ENCODE measurements at regions not wholly inside any gene's neighbourhood (a gene's known extent, or its start where the extent isn't known, plus 50 kb on each side); places are given as distances from the start of the nearest gene placed in this dataset.

- H3K9me3 Mint-ChIP-seq (ENCODE audit: unreplicated experiment), result no peaks in the 10 kb centered on the region
- no peaks in the 10 kb centered on the region for H3K27me3 Mint-ChIP-seq (ENCODE audit: low read depth, unreplicated experiment)
- Histone ChIP-seq H3K27ac (ENCODE audit: low read depth, low read length) (no peak overlapping the region), H3K36me3 (ENCODE audit: insufficient read depth, low read length) (no peaks in the 10 kb centered on the region), H3K4me2 (ENCODE audit: low read length) (no peak overlapping the region), H3K4me3 (ENCODE audit: insufficient read depth, low read depth, low read length) (no peak overlapping the region), H3K4me1 (ENCODE audit: insufficient read depth, low read length) (no peaks in the 10 kb centered on the region), H3K9me3 (ENCODE audit: insufficient read depth, low read depth, low read length) (peaks cover 4% of the 10 kb centered on the region), H3K9ac (ENCODE audit: low read length) (no peak overlapping the region), H3K79me2 (ENCODE audit: insufficient read depth, low read length) (no peaks in the 10 kb centered on the region), H4K20me1 (ENCODE audit: insufficient read depth, low read length) (no peaks in the 10 kb centered on the region), H3K27me3 (ENCODE audit: insufficient read depth, low read length) (no peaks in the 10 kb centered on the region), H2AFZ (ENCODE audit: low read depth, low read length) (no peak overlapping the region)
- no peak for TF ChIP-seq EZH2 (IDR thresholded peaks at IDR 0.05; ENCODE audit: insufficient read depth, low read length)
- TF ChIP-seq, protein P1, sequence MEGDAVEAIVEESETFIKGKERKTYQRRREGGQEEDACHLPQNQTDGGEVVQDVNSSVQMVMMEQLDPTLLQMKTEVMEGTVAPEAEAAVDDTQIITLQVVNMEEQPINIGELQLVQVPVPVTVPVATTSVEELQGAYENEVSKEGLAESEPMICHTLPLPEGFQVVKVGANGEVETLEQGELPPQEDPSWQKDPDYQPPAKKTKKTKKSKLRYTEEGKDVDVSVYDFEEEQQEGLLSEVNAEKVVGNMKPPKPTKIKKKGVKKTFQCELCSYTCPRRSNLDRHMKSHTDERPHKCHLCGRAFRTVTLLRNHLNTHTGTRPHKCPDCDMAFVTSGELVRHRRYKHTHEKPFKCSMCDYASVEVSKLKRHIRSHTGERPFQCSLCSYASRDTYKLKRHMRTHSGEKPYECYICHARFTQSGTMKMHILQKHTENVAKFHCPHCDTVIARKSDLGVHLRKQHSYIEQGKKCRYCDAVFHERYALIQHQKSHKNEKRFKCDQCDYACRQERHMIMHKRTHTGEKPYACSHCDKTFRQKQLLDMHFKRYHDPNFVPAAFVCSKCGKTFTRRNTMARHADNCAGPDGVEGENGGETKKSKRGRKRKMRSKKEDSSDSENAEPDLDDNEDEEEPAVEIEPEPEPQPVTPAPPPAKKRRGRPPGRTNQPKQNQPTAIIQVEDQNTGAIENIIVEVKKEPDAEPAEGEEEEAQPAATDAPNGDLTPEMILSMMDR (IDR thresholded peaks at IDR 0.05; ENCODE audit: insufficient read depth, low read depth, low read length), result no peak
- no peak overlapping the region for H3K4me3 Mint-ChIP-seq (ENCODE audit: unreplicated experiment)
- no peak overlapping the region for H3K27ac Mint-ChIP-seq (ENCODE audit: unreplicated experiment)
- H3K36me3 Mint-ChIP-seq (ENCODE audit: low read depth, unreplicated experiment), result peaks cover 4% of the 10 kb centered on the region
- no peak for FAIRE-seq
- DNase-seq (ENCODE audit: low read depth), result no peak
- no peaks in the 10 kb centered on the region for H3K4me1 Mint-ChIP-seq (ENCODE audit: low read depth, unreplicated experiment)
Measured at GRCh38 chr1:191913260-191913977, 244.8 kb upstream of the RGS18 start.

DNA sequence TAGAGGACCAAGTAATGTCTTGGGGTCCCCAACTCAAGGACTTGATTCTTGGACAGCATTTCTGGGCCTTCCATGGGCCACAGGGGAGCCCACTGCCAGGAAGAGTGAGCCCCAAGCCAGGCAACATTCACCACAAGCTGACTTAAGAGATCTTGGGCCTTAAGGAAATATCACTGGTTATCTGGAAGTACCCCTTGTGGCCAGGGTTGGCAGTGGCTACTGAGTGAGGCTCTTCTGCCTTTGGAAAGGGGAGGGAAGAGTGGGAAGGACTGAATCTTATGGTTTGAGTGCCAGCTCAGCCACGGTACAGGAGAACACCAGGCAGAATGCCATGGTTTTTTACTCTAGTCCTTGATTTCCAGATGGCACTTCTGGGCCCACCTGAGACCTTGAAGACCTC lies 228.9 kb upstream of the RGS18 start:
- no peak overlapping the region for H3K4me2 ChIP-seq (ENCODE audit: low read length)
- Mint-ChIP-seq H3K27ac (ENCODE audit: unreplicated experiment) (no peak overlapping the region), H3K36me3 (ENCODE audit: low read depth, unreplicated experiment) (no peaks in the 10 kb centered on the region), H3K27me3 (ENCODE audit: low read depth, unreplicated experiment) (no peaks in the 10 kb centered on the region), H3K9me3 (ENCODE audit: unreplicated experiment) (peaks cover 5% of the 10 kb centered on the region), H3K4me1 (ENCODE audit: low read depth, unreplicated experiment) (no peaks in the 10 kb centered on the region), H3K4me3 (ENCODE audit: unreplicated experiment) (no peak overlapping the region)
- no peaks in the 10 kb centered on the region for H4K20me1 ChIP-seq (ENCODE audit: insufficient read depth, low read length)
- no peaks in the 10 kb centered on the region for H3K27me3 ChIP-seq (ENCODE audit: insufficient read depth, low read length)
- TF ChIP-seq, protein P1 (IDR thresholded peaks at IDR 0.05; ENCODE audit: insufficient read depth, low read depth, low read length), result no peak
- no peak for TF ChIP-seq EZH2 (IDR thresholded peaks at IDR 0.05; ENCODE audit: insufficient read depth, low read length)
- H3K4me3 ChIP-seq (ENCODE audit: insufficient read depth, low read depth, low read length), result no peak overlapping the region
- DNase-seq (ENCODE audit: low read depth) (no peak), FAIRE-seq (no peak)
- H2AFZ ChIP-seq (ENCODE audit: low read depth, low read length), result no peak overlapping the region
- H3K9me3 ChIP-seq (ENCODE audit: insufficient read depth, low read depth, low read length), result no peaks in the 10 kb centered on the region
- no peak overlapping the region for H3K27ac ChIP-seq (ENCODE audit: low read depth, low read length)
- no peak overlapping the region for H3K9ac ChIP-seq (ENCODE audit: low read length)
- no peaks in the 10 kb centered on the region for H3K36me3 ChIP-seq (ENCODE audit: insufficient read depth, low read length)
- no peaks in the 10 kb centered on the region for H3K79me2 ChIP-seq (ENCODE audit: insufficient read depth, low read length)
- H3K4me1 ChIP-seq (ENCODE audit: insufficient read depth, low read length), result no peaks in the 10 kb centered on the region

DNA sequence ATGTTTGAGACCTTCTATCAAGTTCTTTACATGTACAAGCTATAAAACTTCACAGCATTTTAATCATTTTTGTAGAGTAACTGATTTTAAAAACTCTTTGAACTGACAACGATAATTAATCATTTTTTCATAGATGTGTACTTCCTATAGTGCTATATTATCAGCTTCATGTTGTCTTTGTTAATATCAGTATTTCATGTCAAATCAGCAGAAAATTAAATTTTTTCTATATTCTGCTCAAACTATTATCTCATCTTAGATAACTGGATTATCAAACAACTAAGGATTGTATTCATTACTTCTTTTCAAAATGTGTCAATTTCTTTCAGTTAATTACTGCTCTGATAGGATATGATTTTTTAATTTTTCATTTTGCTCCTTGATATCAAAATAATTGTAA lies 214.6 kb upstream of the RGS18 start:
- no peak for FAIRE-seq
- Mint-ChIP-seq H3K27ac (ENCODE audit: unreplicated experiment) (no peak overlapping the region), H3K9me3 (ENCODE audit: unreplicated experiment) (no peaks in the 10 kb centered on the region), H3K36me3 (ENCODE audit: low read depth, unreplicated experiment) (no peaks in the 10 kb centered on the region), H3K27me3 (ENCODE audit: low read depth, unreplicated experiment) (no peaks in the 10 kb centered on the region), H3K4me1 (ENCODE audit: low read depth, unreplicated experiment) (no peaks in the 10 kb centered on the region), H3K4me3 (ENCODE audit: unreplicated experiment) (no peak overlapping the region)
- no peak overlapping the region for H2AFZ ChIP-seq (ENCODE audit: low read depth, low read length)
- H3K27me3 ChIP-seq (ENCODE audit: insufficient read depth, low read length), result no peaks in the 10 kb centered on the region
- H3K4me1 ChIP-seq (ENCODE audit: insufficient read depth, low read length), result no peaks in the 10 kb centered on the region
- H3K79me2 ChIP-seq (ENCODE audit: insufficient read depth, low read length), result no peaks in the 10 kb centered on the region
- H3K36me3 ChIP-seq (ENCODE audit: insufficient read depth, low read length), result no peaks in the 10 kb centered on the region
- H3K9me3 ChIP-seq (ENCODE audit: insufficient read depth, low read depth, low read length), result no peaks in the 10 kb centered on the region
- TF ChIP-seq EZH2 (IDR thresholded peaks at IDR 0.05; ENCODE audit: insufficient read depth, low read length), result no peak
- TF ChIP-seq, protein P1 (IDR thresholded peaks at IDR 0.05; ENCODE audit: insufficient read depth, low read depth, low read length), result no peak
- no peak overlapping the region for H3K4me2 ChIP-seq (ENCODE audit: low read length)
- H3K4me3 ChIP-seq (ENCODE audit: insufficient read depth, low read depth, low read length), result no peak overlapping the region
- no peak overlapping the region for H3K9ac ChIP-seq (ENCODE audit: low read length)
- DNase-seq (ENCODE audit: low read depth), result no peak
- no peaks in the 10 kb centered on the region for H4K20me1 ChIP-seq (ENCODE audit: insufficient read depth, low read length)
- H3K27ac ChIP-seq (ENCODE audit: low read depth, low read length), result no peak overlapping the region
